T1000 (cell line): ENCODE measurements at regions not wholly inside any gene's neighbourhood (a gene's known extent, or its start where the extent isn't known, plus 50 kb on each side); places are given as distances from the start of the nearest gene placed in this dataset.

Source experiments
- DNase-seq: peaks from one replicate; lab custom pipeline; 2025; ENCODE audit warnings: mixed read lengths; lab: John Stamatoyannopoulos, UW

- DNase-seq, result no peak
Measured at GRCh38 chr1:30419831-30420230, 303.6 kb downstream of the MATN1 start.

GRCh38 chr1:30418939-30419720, 304.3 kb downstream of the MATN1 start:
- no peak for DNase-seq

- DNase-seq, result no peak
Measured at GRCh38 chr1:30418061-30418938, 305.1 kb downstream of the MATN1 start.

GRCh38 chr1:30417701-30418046, 305.7 kb downstream of the MATN1 start:
- no peak for DNase-seq

GRCh38 chr1:30417001-30417700, 306.2 kb downstream of the MATN1 start:
- DNase-seq, result no peak

- no peak for DNase-seq
Measured at GRCh38 chr1:30416221-30416820, 307.1 kb downstream of the MATN1 start.

GRCh38 chr1:30415171-30415940, 308.0 kb downstream of the MATN1 start:
- DNase-seq, result no peak

GRCh38 chr1:30414851-30415165, 308.6 kb downstream of the MATN1 start:
- DNase-seq, result no peak

GRCh38 chr1:30414086-30414850, 309.1 kb downstream of the MATN1 start:
- DNase-seq, result no peak

GRCh38 chr1:30413606-30414005, 309.8 kb downstream of the MATN1 start:
- no peak for DNase-seq

- no peak for DNase-seq
Measured at GRCh38 chr1:30413111-30413440, 310.3 kb downstream of the MATN1 start.

- no peak for DNase-seq
Measured at GRCh38 chr1:30412241-30413110, 310.9 kb downstream of the MATN1 start.

- DNase-seq, result no peak
Measured at GRCh38 chr1:30411206-30411605, 312.2 kb downstream of the MATN1 start.

GRCh38 chr1:30410153-30410851, 313.1 kb downstream of the MATN1 start:
- DNase-seq, result no peak

GRCh38 chr1:30409476-30410152, 313.8 kb downstream of the MATN1 start:
- DNase-seq, result no peak

- DNase-seq, result no peak
Measured at GRCh38 chr1:30407865-30408580, 315.4 kb downstream of the MATN1 start.

- DNase-seq, result no peak
Measured at GRCh38 chr1:30406996-30407864, 316.2 kb downstream of the MATN1 start.
